DMS153 treated with DMSO at 0.1 percent for 48 hours (cell line): ENCODE measurements at regions not wholly inside any gene's neighbourhood (a gene's known extent, or its start where the extent isn't known, plus 50 kb on each side); places are given as distances from the start of the nearest gene placed in this dataset.
"Not testable (repeated sequence)": the region's sequence is repeated elsewhere in the genome, so short reads cannot be mapped to it uniquely, and the experiment has no call there.

Source experiments
- DNase-seq: peaks from one replicate; lab custom pipeline; 2025; ENCODE audit not compliant: unreplicated experiment; lab: John Stamatoyannopoulos, UW

DNA sequence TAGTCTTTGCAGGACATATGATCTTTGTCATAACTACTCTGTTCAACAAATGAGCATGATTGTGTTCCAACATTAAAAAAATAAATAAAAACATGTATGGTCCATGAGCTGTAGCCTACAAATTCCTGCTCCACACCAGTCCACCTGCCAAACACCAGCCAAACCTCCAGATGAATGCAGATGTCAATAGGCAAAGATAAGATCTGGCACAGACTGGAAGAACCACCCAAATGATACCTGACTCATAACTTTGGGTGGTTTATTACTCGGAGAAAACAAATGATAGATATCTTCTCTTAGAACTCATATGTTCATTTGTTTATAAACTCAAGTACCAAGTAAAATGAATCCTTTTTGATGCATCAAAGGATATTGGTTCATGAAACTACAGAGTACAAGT lies 425.1 kb downstream of the GBA3 start:
- no peak for DNase-seq

- DNase-seq, result no peak
Measured at GRCh38 chr4:23114538-23114937, 421.8 kb downstream of the GBA3 start.

GRCh38 chr4:23113104-23113503 lies 420.4 kb downstream of the GBA3 start:
- no peak for DNase-seq

DNA sequence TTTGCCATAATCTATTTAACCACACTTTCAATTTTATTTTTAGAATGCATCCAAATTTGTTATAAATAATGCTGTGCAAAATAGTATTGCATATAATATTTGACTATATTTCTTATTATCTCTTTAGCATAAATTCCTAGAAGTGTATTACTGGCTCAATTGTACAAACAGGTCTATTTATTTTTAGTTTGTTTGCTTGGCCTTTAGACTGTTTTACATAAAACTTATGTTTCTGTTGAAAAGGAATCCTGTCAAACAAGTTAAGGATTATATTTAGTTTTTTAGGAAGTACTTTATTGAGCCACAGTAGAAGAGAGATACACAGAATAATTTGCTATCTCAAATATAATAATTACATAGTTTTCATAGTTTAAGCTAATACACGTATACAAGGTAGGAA lies 413.8 kb downstream of the GBA3 start:
- DNase-seq, result no peak

GRCh38 chr4:23105759-23106370 lies 413.1 kb downstream of the GBA3 start:
- DNase-seq, result no peak

GRCh38 chr4:23097251-23097650 lies 404.5 kb downstream of the GBA3 start:
- DNase-seq, result no peak

DNA sequence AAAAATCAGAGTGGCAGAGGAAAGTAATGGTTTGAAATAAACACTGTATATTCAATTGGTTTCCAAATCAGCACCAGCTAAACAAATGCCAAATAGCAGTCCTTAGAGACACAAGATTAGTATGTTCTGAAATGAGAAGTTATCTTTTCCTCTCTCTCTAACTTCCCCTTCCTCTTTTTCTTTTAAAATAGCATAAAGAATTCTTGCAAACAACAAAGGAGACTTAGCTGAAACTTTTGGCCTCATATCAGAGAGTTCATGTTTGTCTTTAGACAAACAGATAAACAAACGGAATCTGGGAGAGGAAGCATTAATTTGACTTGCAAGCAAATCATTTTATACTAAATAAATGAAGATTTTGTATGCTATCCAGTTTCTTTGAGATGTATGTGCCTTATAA lies 399.0 kb downstream of the GBA3 start:
- no peak for DNase-seq

DNA sequence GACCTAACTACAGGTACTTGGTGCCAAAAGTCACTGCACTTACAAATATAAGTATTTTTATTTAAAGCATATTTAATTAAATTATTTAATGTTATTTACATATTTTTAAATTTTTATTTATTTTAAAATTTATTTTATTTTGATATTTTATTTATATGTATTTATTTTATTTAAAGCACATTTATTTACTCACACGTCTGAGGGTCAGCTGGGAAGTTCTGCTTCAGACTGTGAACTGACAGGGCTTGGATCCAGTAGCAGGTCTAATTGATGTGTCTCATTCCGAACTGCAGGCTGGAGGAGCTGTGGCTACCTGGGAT lies 392.5 kb downstream of the GBA3 start:
- DNase-seq, result no peak

DNA sequence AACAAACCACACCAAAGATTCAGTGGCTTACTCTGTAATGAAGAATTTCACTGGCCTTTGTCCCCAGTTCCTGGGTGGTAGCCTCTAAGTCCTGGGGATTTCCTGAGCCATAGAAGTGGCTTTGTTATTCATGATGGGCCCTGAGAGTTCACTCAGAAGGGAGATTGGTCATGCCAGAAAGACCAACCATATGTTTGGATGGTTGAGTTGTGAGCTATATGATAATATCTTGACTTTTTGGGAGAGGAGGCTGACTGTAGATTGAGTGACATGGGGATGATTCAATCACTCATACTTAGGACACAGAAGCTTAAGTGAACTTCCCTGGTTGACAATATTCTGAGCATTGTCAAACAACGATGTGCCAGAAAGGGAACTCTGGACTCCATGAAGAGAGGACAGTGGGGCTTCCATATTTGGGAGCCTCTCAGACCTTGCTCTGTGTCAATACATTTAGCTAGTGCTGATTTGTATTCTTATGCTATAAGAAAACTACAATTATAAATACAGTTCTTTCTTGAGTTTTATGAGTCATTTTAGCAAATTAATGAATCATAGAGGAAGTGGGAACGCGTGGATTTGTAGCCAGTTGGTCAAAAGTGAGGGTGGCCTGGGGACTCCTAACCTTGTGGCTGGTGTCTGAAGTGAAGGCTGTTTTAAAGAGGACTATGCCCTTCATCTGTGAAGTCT lies 392.0 kb downstream of the GBA3 start:
- no peak for DNase-seq

- DNase-seq, result no peak
Measured at GRCh38 chr4:23083391-23083790, 390.7 kb downstream of the GBA3 start.

DNA sequence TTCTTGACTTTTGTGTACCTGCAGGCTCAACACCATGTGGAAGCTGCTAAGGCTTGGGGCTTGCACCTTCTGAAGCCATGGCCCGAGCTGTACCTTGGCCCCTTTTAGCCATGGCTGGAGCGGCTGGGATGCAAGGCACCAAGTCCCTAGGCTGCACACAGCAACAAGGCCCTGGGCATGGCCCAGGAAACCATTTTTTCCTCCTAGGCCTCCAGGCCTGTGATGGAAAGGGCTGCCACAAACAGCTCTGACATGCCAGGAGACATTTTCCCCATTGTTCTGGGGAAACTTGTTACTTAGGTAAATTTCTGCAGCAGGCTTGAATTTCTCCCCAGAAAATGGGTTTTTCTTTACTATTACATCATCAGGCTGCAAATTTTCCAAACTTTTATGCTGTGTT lies 387.4 kb downstream of the GBA3 start:
- not testable (repeated sequence) for DNase-seq

GRCh38 chr4:23070848-23071570 lies 378.3 kb downstream of the GBA3 start:
- DNase-seq, result no peak

- DNase-seq, result no peak
Measured at GRCh38 chr4:23068756-23069155, 376.0 kb downstream of the GBA3 start.

- no peak for DNase-seq
Measured at GRCh38 chr4:23068287-23068686, 375.6 kb downstream of the GBA3 start.

- DNase-seq, result no peak
Measured at GRCh38 chr4:23062188-23062587, 369.5 kb downstream of the GBA3 start.

GRCh38 chr4:23061431-23061830 lies 368.7 kb downstream of the GBA3 start:
- no peak for DNase-seq

GRCh38 chr4:23060776-23061175 lies 368.0 kb downstream of the GBA3 start:
- no peak for DNase-seq

GRCh38 chr4:23058165-23058776 lies 365.5 kb downstream of the GBA3 start:
- no peak for DNase-seq

- no peak for DNase-seq
Measured at GRCh38 chr4:23041501-23041900, 348.8 kb downstream of the GBA3 start.

DNA sequence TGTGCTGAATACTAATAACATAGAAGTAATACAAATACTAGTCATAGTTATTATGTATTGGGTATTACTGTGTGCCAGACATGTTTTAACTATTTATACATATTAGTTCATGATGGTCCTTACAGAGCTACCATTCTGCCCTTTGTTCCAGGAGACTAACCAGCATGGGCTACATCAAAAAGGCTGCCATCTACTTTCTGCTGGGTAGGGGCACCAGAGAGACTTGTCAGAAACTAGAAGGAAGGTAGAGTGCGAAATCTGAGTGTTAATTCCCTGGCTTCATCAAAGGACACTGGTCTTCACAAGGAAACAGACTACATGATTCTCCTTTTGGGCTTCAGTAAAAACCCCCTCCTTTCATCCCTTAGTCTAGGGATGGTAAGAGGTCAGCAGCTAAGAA lies 347.8 kb downstream of the GBA3 start:
- DNase-seq, result no peak

GRCh38 chr4:23039818-23040217 lies 347.1 kb downstream of the GBA3 start:
- no peak for DNase-seq
